IMR-90 (cell line): ENCODE measurements at regions not wholly inside any gene's neighbourhood (a gene's known extent, or its start where the extent isn't known, plus 50 kb on each side); places are given as distances from the start of the nearest gene placed in this dataset.

Source experiments
- POLR2A ChIP-seq: IDR thresholded peaks from 2 replicates; pipeline ENCODE4 v1.6.1; 2012; ENCODE audit warnings: mild to moderate bottlenecking, low read depth, low read length
- RAD21 ChIP-seq: IDR thresholded peaks from 2 replicates; pipeline ENCODE4 v1.6.1; 2012; ENCODE audit warnings: low read length, improper control_type of control experiment

GRCh38 chr13:78401873-78402707, 201.3 kb downstream of the POU4F1 start:
- TF ChIP-seq POLR2A (no peak), RAD21 (no peak)
